B cell (primary cell): ENCODE measurements at regions not wholly inside any gene's neighbourhood (a gene's known extent, or its start where the extent isn't known, plus 50 kb on each side); places are given as distances from the start of the nearest gene placed in this dataset.

Experiments used
- ATAC-seq: fragments of 200-7000 bp; cut with Tn5 transposase; one replicate; pipeline ENCODE4 v1.10.0; 2021; ENCODE audit warnings: low read depth, mild to moderate bottlenecking, moderate number of reproducible peaks, moderate library complexity
- CTCF ChIA-PET: fragments of 350-600 bp; sonication (Branson Sonifier 250); formaldehyde crosslinking; loops from one replicate; lab custom pipeline; 2021; ENCODE audit warnings: antibody characterized with exemption, inconsistent platforms; lab: Charles Lee
- POLR2A ChIA-PET: fragments of 350-600 bp; sonication (Branson Sonifier 250); formaldehyde crosslinking; loops from one replicate; lab custom pipeline; 2021; ENCODE audit warnings: antibody characterized with exemption; lab: Charles Lee
- DNase-seq: peaks from one replicate; pipeline ENCODE4 v3.0.0; 2013
- H2AFZ ChIP-seq: 2 replicates; pipeline ENCODE4 v1.6.1; 2012; ENCODE audit warnings: mild to moderate bottlenecking, low read depth, low read length; ENCODE audit not compliant: insufficient read depth, poor library complexity, severe bottlenecking
- H3K27ac ChIP-seq, 2 donors: 1 replicate in 1 of 2; 2 replicates in 1 of 2; pipeline ENCODE4 v1.5.1; 2012 to 2013; ENCODE audit warnings: low read length in 2 of 2, mild to moderate bottlenecking in 2 of 2, moderate library complexity in 1 of 2
- H3K27me3 ChIP-seq, 4 experiments: fragments of 200-600 bp in 1 of 4; sonication (generic) in 1 of 4; replicated peaks in 1 of 4; 1 replicate in 2 of 4; 2 replicates in 2 of 4; pipeline versions ENCODE4 v1.6.1 to v1.7.0; 2013 to 2016; ENCODE audit warnings: low read length in 3 of 4, mild to moderate bottlenecking in 2 of 4, mixed read lengths in 1 of 4, moderate library complexity in 1 of 4; ENCODE audit not compliant: insufficient read depth in 4 of 4, control insufficient read depth in 3 of 4; ENCODE audit errors: control extremely low read depth in 1 of 4
- H3K36me3 ChIP-seq, 2 experiments: replicated peaks in 1 of 2; 1 replicate in 1 of 2; 2 replicates in 1 of 2; pipeline versions ENCODE4 v1.6.1 to v1.7.1; 2013; ENCODE audit warnings: low read length in 1 of 2; ENCODE audit not compliant: insufficient read depth in 2 of 2, control insufficient read depth in 1 of 2; ENCODE audit errors: control extremely low read depth in 1 of 2, extremely low read depth in 1 of 2
- H3K4me1 ChIP-seq, 2 donors: fragments of 200-600 bp in 1 of 2; sonication (generic) in 1 of 2; 1 replicate in 1 of 2; 2 replicates in 1 of 2; pipeline versions ENCODE4 v1.5.1 to v1.6.1; 2013 to 2017; ENCODE audit warnings: low read length in 2 of 2; ENCODE audit not compliant: control insufficient read depth in 2 of 2, insufficient read depth in 2 of 2
- H3K4me2 ChIP-seq: replicated peaks from 2 replicates; pipeline ENCODE3; 2012; ENCODE audit warnings: mild to moderate bottlenecking, low read depth, low read length; ENCODE audit not compliant: poor library complexity, severe bottlenecking
- H3K4me3 ChIP-seq, 5 experiments: fragments of 200-600 bp in 1 of 5; sonication (generic) in 1 of 5; 1 replicate in 3 of 5; 2 replicates in 2 of 5; pipeline versions ENCODE4 v1.5.1 to v1.7.0; 2011 to 2016; ENCODE audit warnings: low read length in 4 of 5, mild to moderate bottlenecking in 4 of 5, low read depth in 2 of 5, control low read depth in 1 of 5, moderate library complexity in 1 of 5; ENCODE audit not compliant: insufficient read depth in 1 of 5; ENCODE audit errors: control extremely low read depth in 1 of 5, extremely low read depth in 1 of 5
- H3K79me2 ChIP-seq: fragments of 200-600 bp; sonication (generic); one replicate; pipeline ENCODE4 v1.6.0; 2016; ENCODE audit warnings: low read length; ENCODE audit not compliant: control insufficient read depth, insufficient read depth
- H3K9ac ChIP-seq: fragments of 200-600 bp; sonication (generic); 2 replicates; pipeline ENCODE4 v1.6.1; 2017; ENCODE audit warnings: mild to moderate bottlenecking, low read length, moderate library complexity
- H3K9me3 ChIP-seq, 3 donors: one replicate each; pipeline versions ENCODE4 v1.6.1 to v1.7.1; 2013; ENCODE audit warnings: low read length in 2 of 3; ENCODE audit not compliant: control insufficient read depth in 2 of 3, insufficient read depth in 1 of 3; ENCODE audit errors: control extremely low read depth in 1 of 3
- H4K20me1 ChIP-seq: 2 replicates; pipeline ENCODE4 v1.6.0; 2012; ENCODE audit warnings: mild to moderate bottlenecking, low read length; ENCODE audit not compliant: insufficient read depth, control insufficient read depth, poor library complexity, severe bottlenecking
- H3K27ac Mint-ChIP-seq: one replicate; pipeline ENCODE4 v1.8.0; 2021; ENCODE audit warnings: mixed read lengths
- H3K27me3 Mint-ChIP-seq: one replicate; pipeline ENCODE4 v1.8.0; 2021; ENCODE audit warnings: mixed read lengths
- H3K4me1 Mint-ChIP-seq: one replicate; pipeline ENCODE4 v1.8.0; 2021; ENCODE audit warnings: mixed read lengths
- H3K4me3 Mint-ChIP-seq: one replicate; pipeline ENCODE4 v1.8.0; 2021; ENCODE audit warnings: mixed read lengths
- H3K9me3 Mint-ChIP-seq: one replicate; pipeline ENCODE4 v1.8.0; 2022; ENCODE audit warnings: mixed read lengths; ENCODE audit not compliant: insufficient read depth
- CTCF ChIP-seq: fragments of 200-600 bp; IDR thresholded peaks from one replicate; pipeline ENCODE4 v1.8.0; 2022; ENCODE audit warnings: antibody characterized with exemption, mild to moderate bottlenecking
- EZH2 ChIP-seq: IDR thresholded peaks from 2 replicates; pipeline ENCODE4 v1.6.1; 2012; ENCODE audit warnings: borderline replicate concordance, low read depth, mild to moderate bottlenecking, moderate library complexity, low read length; ENCODE audit not compliant: insufficient read depth, poor library complexity, severe bottlenecking
- WGBS: methylation state at CpG from one replicate; pipeline ENCODE4 v1.1.5; 2013; ENCODE audit warnings: missing lambda C conversion rate; ENCODE audit not compliant: insufficient coverage; 5-methylcytosine and 5-hydroxymethylcytosine counted together
- intact Hi-C: fragments of 100-400 bp; cut with micrococcal nuclease; formaldehyde crosslinking; loops from one replicate; pipeline ENCODE4 v1.10.0; 2022

GRCh38 chr15:70501849-70502248, 261.5 kb downstream of the UACA start:
- no peak overlapping the region for H3K9ac ChIP-seq
- no peak overlapping the region for H3K4me3 Mint-ChIP-seq
- H4K20me1 ChIP-seq = no peaks in the 10 kb centered on the region
- intact Hi-C loops = no loop called here
- no peaks in the 10 kb centered on the region for H3K27me3 ChIP-seq
- ChIA-PET POLR2A (no interaction called here), CTCF (interaction anchor here (0.6 to 1.5 kb wide), 3 partner anchors 9 to 81 kb away, joined by 3 to 5 read pairs (median 3); no protein-coding TSS in a partner anchor)
- H3K4me2 ChIP-seq = no peak overlapping the region
- no peak overlapping the region for H2AFZ ChIP-seq
- peaks cover 47 to 56% of the 10 kb centered on the region in 2 donors for H3K4me1 ChIP-seq
- H3K9me3 Mint-ChIP-seq = no peaks in the 10 kb centered on the region
- H3K27ac ChIP-seq = no peak overlapping the region
- no peak overlapping the region for H3K4me3 ChIP-seq
- H3K9me3 ChIP-seq = no peaks in the 10 kb centered on the region
- H3K27me3 Mint-ChIP-seq = no peaks in the 10 kb centered on the region
- H3K4me1 Mint-ChIP-seq = peaks cover 51% of the 10 kb centered on the region
- H3K27ac Mint-ChIP-seq = peak overlapping the region; percentile 7
- no peaks in the 10 kb centered on the region for H3K79me2 ChIP-seq
- H3K36me3 ChIP-seq = no peaks in the 10 kb centered on the region
- TF ChIP-seq CTCF (no peak), EZH2 (no peak)
- no peak for ATAC-seq
- 100% methylated on average over 2 of the region's 4 CpGs for WGBS
- DNase-seq = no peak

GRCh38 chr15:70501121-70501727, 262.1 kb downstream of the UACA start:
- CTCF ChIA-PET = interaction anchor here (0.6 to 1.5 kb wide), 2 partner anchors 13 to 82 kb away, joined by 3 to 5 read pairs; no protein-coding TSS in a partner anchor
- H3K9me3 Mint-ChIP-seq = no peaks in the 10 kb centered on the region
- no CpG with 5 or more reads among the region's 8 CpGs for WGBS

More at GRCh38 chr15:70501121-70501727, 262.1 kb downstream of the UACA start:
- Histone ChIP-seq H4K20me1 (no peaks in the 10 kb centered on the region), H3K9me3 (no peaks in the 10 kb centered on the region), H3K79me2 (no peaks in the 10 kb centered on the region), H3K9ac (no peak overlapping the region), H2AFZ (no peak overlapping the region), H3K27ac (no peak overlapping the region), H3K4me2 (no peak overlapping the region), H3K27me3 (no peaks in the 10 kb centered on the region), H3K36me3 (no peaks in the 10 kb centered on the region), H3K4me3 (no peak overlapping the region), H3K4me1 (peaks cover 47 to 54% of the 10 kb centered on the region in 2 donors)
- POLR2A ChIA-PET = no interaction called here
- DNase-seq (no peak), ATAC-seq (no peak)
- H3K27ac Mint-ChIP-seq = no peak overlapping the region
- no peak overlapping the region for H3K4me3 Mint-ChIP-seq
- intact Hi-C loops = no loop called here
- TF ChIP-seq CTCF (no peak), EZH2 (no peak)
- H3K27me3 Mint-ChIP-seq = no peaks in the 10 kb centered on the region
- peaks cover 53% of the 10 kb centered on the region for H3K4me1 Mint-ChIP-seq
